Activated T-cell treated with anti-CD3 and anti-CD28 coated beads, Interleukin-2, amount 50 U/mL, for 72 hours (primary cell): ENCODE measurements at regions not wholly inside any gene's neighbourhood (a gene's known extent, or its start where the extent isn't known, plus 50 kb on each side); places are given as distances from the start of the nearest gene placed in this dataset.

Experiments used
- ATAC-seq, 2 donors: fragments of 150-1000 bp; cut with Tn5 transposase; replicated peaks in 1 of 2; 2 replicates each; pipeline ENCODE4 v1.10.0; 2021; ENCODE audit warnings: moderate library complexity in 2 of 2, mild to moderate bottlenecking in 1 of 2
- DNase-seq, 2 donors: peaks; one replicate each; pipeline ENCODE4 v3.0.0; 2021 to 2022; ENCODE audit warnings: mixed read lengths in 1 of 2
- H3K27ac Mint-ChIP-seq: one replicate; pipeline ENCODE4 v1.8.0; 2022; ENCODE audit warnings: mild to moderate bottlenecking, moderate library complexity, mixed read lengths
- H3K27me3 Mint-ChIP-seq: one replicate; pipeline ENCODE4 v1.8.0; 2022; ENCODE audit warnings: low read depth, mixed read lengths
- H3K36me3 Mint-ChIP-seq, 2 donors: one replicate each; pipeline ENCODE4 v1.8.0; 2022; ENCODE audit warnings: mixed read lengths in 2 of 2, mild to moderate bottlenecking in 1 of 2; ENCODE audit not compliant: insufficient read depth in 2 of 2
- H3K4me1 Mint-ChIP-seq: one replicate; pipeline ENCODE4 v1.8.0; 2022; ENCODE audit warnings: low read depth, mixed read lengths
- H3K4me3 Mint-ChIP-seq, 2 donors: one replicate each; pipeline ENCODE4 v1.8.0; 2022; ENCODE audit warnings: mild to moderate bottlenecking in 2 of 2, mixed read lengths in 2 of 2, moderate library complexity in 2 of 2
- H3K9me3 Mint-ChIP-seq, 2 donors: one replicate each; pipeline ENCODE4 v1.8.0; 2022; ENCODE audit warnings: mixed read lengths in 2 of 2

DNA sequence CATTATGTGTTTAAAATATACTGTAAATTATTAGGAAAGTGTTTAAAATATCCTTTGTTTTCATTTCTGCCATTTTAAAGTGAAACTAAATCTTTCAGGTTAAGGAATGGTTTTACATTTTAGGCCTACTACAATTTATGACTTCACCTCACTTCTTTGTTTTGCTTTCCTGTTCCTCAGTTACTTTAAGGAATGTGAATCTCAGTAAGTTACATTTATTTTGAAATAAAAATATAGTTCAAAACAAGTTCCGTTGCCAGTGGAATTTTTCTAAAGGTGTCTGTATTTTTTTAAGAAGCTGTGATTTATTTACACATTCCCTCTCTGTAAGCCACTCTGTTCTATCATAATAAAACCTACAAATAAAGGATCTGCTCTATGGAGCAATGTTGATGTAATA, 630.9 kb upstream of the AGTR1 start:
- H3K27ac Mint-ChIP-seq, result no peak overlapping the region
- no peaks in the 10 kb centered on the region for H3K36me3 Mint-ChIP-seq
- no peak overlapping the region for H3K4me3 Mint-ChIP-seq
- ATAC-seq (no peak), DNase-seq (no peak)
- H3K4me1 Mint-ChIP-seq, result no peaks in the 10 kb centered on the region
- H3K9me3 Mint-ChIP-seq, result peaks cover 0 to 3% of the 10 kb centered on the region in 2 donors
- H3K27me3 Mint-ChIP-seq, result no peaks in the 10 kb centered on the region

DNA sequence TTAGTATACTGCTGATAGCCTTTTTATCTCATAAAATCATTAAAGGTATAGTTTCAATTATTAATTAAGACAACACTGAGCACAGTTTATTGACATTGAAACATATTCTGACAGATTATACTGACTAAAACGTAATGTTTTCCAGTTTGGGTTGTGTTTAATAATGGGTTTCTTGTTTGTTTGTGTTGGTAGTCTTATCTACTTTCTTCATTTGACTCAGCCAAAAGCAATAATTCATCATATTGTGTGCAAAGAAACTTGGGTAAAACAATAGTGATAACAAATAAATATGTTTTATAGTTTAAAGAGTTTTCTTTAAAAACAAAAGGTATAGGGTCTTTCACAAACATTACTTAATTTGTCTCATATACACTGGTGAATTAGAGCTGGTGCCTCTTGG, 629.2 kb upstream of the AGTR1 start:
- no peak for ATAC-seq
- Mint-ChIP-seq H3K4me3 (no peak overlapping the region), H3K27me3 (no peaks in the 10 kb centered on the region), H3K9me3 (peaks cover 0 to 1% of the 10 kb centered on the region in 2 donors), H3K27ac (no peak overlapping the region), H3K36me3 (no peaks in the 10 kb centered on the region), H3K4me1 (no peaks in the 10 kb centered on the region)
- DNase-seq, result no peak

DNA sequence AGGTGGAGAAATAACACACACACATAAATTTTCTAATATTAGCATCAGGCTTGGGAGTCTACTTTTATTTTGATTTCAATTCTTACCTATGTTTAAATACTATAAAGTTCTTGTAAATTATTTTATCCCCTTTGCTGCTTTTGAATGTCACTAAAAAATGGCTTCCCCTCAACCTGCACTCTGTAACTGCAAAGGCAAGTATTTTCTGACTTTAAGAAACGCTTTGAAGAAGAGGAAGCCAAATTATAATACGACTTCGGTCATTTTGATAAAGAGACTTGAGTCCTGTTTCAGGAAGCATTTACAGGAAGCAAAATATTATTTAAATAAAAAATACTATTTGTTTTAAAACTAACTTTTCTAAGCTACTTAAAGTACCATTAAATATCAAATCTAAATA, 627.7 kb upstream of the AGTR1 start:
- Mint-ChIP-seq H3K27ac (no peak overlapping the region), H3K9me3 (peaks cover 0 to 1% of the 10 kb centered on the region in 2 donors), H3K4me1 (no peaks in the 10 kb centered on the region), H3K4me3 (no peak overlapping the region), H3K36me3 (no peaks in the 10 kb centered on the region), H3K27me3 (no peaks in the 10 kb centered on the region)
- no peak for ATAC-seq
- DNase-seq, result no peak

DNA sequence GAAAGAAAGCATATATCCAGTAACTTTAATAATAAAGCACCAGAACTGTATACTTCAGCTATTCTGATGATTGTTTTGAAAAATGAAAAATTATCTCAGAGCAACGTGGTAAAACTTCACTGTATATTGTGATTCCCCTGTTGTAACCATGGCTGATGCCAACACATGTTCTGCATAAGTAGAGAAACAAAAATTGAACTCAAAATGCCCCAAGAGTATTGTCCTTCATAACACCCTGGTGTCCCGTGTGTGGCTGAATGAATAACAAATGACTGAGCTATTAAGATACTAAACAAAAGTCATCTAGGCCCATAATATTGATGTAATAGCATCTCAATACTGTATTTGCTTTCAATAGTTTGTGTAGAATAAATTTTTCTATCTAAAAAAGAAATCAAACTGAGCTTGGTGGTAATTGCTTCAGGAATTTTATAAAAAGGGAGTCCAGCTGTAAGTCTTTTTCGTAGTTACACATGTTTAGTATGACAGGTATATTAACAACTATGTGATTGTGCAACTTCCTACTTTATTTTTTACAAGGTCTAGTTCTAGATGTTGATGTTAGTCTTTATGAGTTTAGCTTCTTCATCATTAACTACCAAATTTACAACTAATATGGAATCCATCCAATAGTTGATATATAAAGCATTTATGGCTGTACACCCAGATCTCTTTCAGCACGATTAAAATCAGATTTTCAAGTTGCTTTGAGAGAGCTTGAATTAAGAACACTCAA, 623.8 kb upstream of the AGTR1 start:
- no peaks in the 10 kb centered on the region for H3K4me1 Mint-ChIP-seq

DNA sequence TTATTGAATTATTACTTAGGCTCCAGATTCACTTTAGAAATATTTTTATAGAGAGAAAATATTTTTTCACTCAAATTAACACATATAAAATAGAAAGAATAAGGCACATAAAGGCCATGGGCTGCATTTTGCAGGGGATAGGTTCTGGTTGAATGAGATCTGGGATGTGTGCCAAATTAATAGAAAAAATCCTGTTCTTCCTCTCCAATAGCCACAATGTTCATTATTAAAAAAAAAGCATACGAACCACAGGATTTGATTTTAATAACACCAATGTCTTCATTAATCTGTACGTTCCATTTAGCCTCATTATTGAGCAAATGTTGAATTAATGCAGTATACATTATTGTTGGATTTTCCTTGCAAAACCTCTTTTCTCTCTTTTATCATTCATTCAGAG, 622.8 kb upstream of the AGTR1 start:
- no peak for ATAC-seq
- Mint-ChIP-seq H3K36me3 (no peaks in the 10 kb centered on the region), H3K4me3 (no peak overlapping the region), H3K27ac (no peak overlapping the region), H3K4me1 (no peaks in the 10 kb centered on the region), H3K27me3 (no peaks in the 10 kb centered on the region), H3K9me3 (peaks cover 0 to 1% of the 10 kb centered on the region in 2 donors)
- no peak for DNase-seq

More for the DNA sequence above, 623.8 kb upstream of the AGTR1 start:
- Mint-ChIP-seq H3K27me3 (no peaks in the 10 kb centered on the region), H3K4me3 (no peak overlapping the region), H3K9me3 (peaks cover 0 to 1% of the 10 kb centered on the region in 2 donors), H3K36me3 (no peaks in the 10 kb centered on the region), H3K27ac (no peak overlapping the region)
- no peak for DNase-seq
- ATAC-seq, result no peak

DNA sequence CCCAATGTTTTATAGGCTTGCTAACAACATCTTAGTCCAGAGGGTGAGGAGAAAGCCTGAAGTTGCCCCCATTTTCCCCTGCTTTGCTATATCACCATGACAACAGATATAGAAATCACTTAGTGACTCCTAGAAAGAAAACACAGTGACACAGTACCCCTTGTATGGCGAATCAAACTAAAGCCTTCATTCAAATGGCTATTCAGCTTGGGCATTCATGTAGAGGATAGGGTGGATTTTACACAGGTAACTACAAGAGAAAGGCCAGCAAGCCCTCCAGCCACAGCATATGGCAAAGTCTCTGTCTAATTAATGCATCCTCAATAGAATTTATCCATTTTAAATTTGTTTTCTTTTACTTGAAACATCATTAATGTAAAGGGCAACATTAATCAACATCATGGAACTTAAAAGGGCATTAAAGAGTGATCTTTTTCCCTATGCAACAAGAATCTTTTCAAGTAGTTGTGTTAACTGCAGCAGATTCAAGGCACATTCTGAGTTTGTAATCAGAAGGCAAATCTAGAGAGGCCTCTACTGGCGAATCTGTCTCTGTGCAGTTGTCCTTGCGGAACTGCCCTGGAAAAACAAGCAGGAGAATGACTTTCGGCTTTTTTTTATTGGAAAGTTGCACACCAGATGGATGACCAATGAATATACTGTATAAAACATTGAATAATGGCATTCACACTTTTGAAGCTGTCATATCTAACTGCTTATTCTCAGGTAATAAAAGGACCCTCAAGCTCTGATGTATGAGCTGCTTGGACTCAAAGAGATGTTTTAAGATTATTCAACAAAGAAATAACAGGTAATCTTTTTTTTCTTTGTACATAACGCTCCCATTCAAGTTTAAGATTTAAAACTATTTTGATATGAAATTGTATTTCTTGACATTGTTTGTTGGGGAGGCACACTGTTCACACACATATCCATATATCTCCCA, 621.7 kb upstream of the AGTR1 start:
- H3K9me3 Mint-ChIP-seq, result no peaks in the 10 kb centered on the region
- H3K27me3 Mint-ChIP-seq, result no peaks in the 10 kb centered on the region
- DNase-seq (no peak), ATAC-seq (no peak)
- H3K4me1 Mint-ChIP-seq, result no peaks in the 10 kb centered on the region
- no peak overlapping the region for H3K27ac Mint-ChIP-seq
- no peaks in the 10 kb centered on the region for H3K36me3 Mint-ChIP-seq
- H3K4me3 Mint-ChIP-seq, result no peak overlapping the region

DNA sequence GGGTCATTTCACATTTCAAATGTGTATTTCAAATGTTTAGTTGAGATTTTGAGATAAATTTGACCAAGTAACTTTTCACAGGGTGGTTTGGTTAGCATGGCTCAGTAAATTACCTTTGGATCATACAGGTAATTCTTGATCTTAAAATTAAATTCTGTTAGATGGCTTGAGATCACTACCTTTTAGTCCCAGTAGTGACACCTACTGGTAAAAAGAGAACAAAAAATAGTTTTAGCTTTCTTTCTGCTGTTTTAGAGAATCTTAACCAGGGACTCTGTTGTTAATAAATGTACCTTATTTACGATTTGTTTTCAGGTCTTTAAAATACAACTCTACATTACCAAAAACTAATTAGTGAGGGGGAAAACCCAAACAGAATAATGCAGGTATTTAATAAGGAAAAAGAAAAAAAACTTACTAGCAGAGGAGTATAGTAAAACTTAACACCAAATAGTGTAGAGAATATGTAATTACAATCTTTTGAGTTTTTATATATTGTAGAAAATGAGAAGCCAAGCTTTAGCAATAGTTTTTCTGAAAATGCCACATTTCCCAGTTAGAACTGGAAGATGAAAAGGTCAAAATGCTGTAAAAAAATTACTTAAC, 620.3 kb upstream of the AGTR1 start:
- no peaks in the 10 kb centered on the region for H3K4me1 Mint-ChIP-seq
- H3K36me3 Mint-ChIP-seq, result no peaks in the 10 kb centered on the region
- no peak for ATAC-seq
- H3K27ac Mint-ChIP-seq, result no peak overlapping the region
- no peaks in the 10 kb centered on the region for H3K27me3 Mint-ChIP-seq
- H3K9me3 Mint-ChIP-seq, result no peaks in the 10 kb centered on the region
- no peak for DNase-seq
- H3K4me3 Mint-ChIP-seq, result no peak overlapping the region

DNA sequence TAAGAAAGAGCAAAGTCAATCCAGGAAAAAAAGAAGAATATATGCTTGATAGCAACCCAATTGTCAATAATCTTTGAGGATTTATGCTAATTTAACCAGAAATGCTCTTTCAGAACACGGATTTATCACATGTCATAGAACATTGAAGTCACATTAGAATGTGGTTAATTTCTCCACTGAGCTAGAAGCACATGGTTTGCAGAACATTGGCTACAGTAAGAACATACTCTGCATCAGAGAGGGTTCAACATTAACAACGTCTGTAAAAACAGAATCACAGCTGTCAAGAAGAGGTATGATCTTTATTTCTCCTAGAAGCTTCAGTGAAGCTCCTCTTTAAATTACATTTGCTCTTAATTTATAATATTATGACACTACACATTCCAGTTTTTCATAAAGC, 619.7 kb upstream of the AGTR1 start:
- ATAC-seq, result no peak
- no peaks in the 10 kb centered on the region for H3K4me1 Mint-ChIP-seq

DNA sequence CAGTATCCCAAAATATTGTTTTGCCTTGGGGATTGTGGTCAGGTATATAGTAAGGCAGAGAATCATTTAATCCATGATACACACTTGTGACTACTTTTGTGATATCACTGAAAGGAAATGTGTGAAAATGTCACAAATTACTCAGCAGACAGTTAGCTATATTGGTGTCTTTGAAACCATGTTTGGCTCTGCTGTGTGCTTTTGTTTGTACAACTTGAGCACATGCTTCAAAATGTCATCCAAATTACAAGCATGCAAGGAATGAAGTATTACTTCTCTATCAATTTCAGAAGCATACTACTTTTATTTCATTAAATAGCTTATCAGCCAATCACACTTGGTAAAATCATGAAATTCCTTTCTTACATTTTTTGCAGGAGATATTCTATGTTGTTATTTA, 619.0 kb upstream of the AGTR1 start:
- Mint-ChIP-seq H3K27me3 (no peaks in the 10 kb centered on the region), H3K36me3 (no peaks in the 10 kb centered on the region), H3K27ac (no peak overlapping the region), H3K4me3 (no peak overlapping the region), H3K4me1 (no peaks in the 10 kb centered on the region), H3K9me3 (peaks cover 0 to 2% of the 10 kb centered on the region in 2 donors)
- DNase-seq (no peak), ATAC-seq (no peak)

More for the DNA sequence above, 619.7 kb upstream of the AGTR1 start:
- H3K9me3 Mint-ChIP-seq, result no peaks in the 10 kb centered on the region
- no peak for DNase-seq
- no peak overlapping the region for H3K4me3 Mint-ChIP-seq
- H3K27ac Mint-ChIP-seq, result no peak overlapping the region
- no peaks in the 10 kb centered on the region for H3K27me3 Mint-ChIP-seq
- H3K36me3 Mint-ChIP-seq, result no peaks in the 10 kb centered on the region

DNA sequence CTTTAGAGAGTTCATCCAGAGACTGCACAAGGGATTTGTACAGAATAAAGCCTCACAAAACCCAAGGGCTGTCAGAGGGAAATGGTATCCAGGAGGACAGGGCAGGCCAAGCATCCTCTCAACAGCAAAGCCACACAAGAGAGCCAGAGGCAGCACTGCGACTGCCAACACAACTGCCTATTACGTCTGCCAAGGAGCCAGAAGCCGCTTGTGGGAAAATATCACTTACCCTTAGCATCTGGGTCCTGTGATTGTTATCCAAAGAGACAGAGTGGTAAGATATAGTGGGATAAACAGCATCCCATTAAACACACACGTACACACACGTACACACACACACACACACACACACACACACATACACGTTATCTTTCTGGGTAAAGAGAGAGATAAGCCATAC, 618.3 kb upstream of the AGTR1 start:
- peaks cover 0 to 4% of the 10 kb centered on the region in 2 donors for H3K9me3 Mint-ChIP-seq
- no peak for ATAC-seq
- H3K27ac Mint-ChIP-seq, result no peak overlapping the region
- no peaks in the 10 kb centered on the region for H3K36me3 Mint-ChIP-seq
- no peak for DNase-seq
- no peaks in the 10 kb centered on the region for H3K27me3 Mint-ChIP-seq
- no peak overlapping the region for H3K4me3 Mint-ChIP-seq
- H3K4me1 Mint-ChIP-seq, result no peaks in the 10 kb centered on the region

DNA sequence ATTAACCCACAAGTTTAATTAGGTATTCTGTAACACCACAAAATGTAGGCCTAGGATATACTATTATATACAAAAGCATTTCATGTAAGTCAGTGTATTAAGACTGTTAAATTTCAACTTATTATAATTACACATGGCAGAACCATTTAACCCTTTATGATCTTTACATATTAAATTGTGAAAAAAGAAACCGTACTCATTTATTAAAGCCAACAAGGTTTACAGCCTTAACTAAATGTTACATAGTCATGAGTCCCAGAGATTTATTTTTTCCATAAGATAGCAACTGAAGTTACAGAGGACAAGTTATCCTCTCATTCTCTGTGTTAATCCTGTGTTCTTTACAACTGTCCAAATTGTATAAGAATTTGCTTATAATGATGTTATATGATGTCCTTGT, 615.8 kb upstream of the AGTR1 start:
- H3K4me1 Mint-ChIP-seq, result no peaks in the 10 kb centered on the region
- H3K9me3 Mint-ChIP-seq, result peaks cover 0 to 4% of the 10 kb centered on the region in 2 donors

DNA sequence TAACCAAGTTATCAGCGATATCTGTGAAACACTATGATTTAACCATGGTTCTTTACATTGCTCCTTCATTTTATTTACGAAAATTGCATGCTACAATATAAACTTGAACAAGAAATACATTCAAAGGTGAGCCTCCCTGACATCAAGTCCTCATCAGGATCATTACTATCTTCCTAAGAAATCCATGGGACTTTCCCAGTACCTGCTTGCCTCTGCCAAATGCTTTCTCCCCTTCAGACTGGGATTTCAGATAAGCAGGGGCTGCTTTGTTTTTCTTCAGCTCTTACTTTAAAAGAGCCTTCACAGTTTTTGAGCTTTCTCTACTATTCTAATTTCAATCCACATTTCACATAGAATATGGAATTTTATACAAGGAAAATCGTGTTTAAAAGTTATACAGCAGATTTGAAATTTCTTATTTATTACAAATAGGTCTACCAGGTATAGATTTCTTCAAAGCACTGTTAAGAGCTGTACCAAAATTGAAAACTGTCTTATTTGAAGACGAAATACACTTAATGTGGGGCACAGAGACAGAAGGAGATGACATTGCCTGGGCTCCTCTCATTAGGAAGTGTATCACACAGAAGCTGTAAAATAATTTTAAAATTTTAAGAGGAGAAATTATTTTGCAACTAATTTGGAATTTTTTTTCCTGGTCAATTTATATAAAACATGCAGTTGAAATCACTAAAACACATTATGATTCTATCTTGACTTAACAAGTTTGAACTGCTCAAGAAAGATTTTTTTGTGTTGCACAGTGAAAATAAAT, 615.0 kb upstream of the AGTR1 start:
- Mint-ChIP-seq H3K4me3 (no peak overlapping the region), H3K27ac (no peak overlapping the region), H3K36me3 (no peaks in the 10 kb centered on the region)

More for the DNA sequence above, 615.8 kb upstream of the AGTR1 start:
- ATAC-seq (no peak), DNase-seq (no peak)
- no peaks in the 10 kb centered on the region for H3K27me3 Mint-ChIP-seq
- H3K4me3 Mint-ChIP-seq, result no peak overlapping the region
- H3K27ac Mint-ChIP-seq, result no peak overlapping the region
- H3K36me3 Mint-ChIP-seq, result no peaks in the 10 kb centered on the region

More for the DNA sequence above, 615.0 kb upstream of the AGTR1 start:
- Mint-ChIP-seq H3K27me3 (no peaks in the 10 kb centered on the region), H3K9me3 (peaks cover 0 to 4% of the 10 kb centered on the region in 2 donors), H3K4me1 (no peaks in the 10 kb centered on the region)
- ATAC-seq, result no peak
- DNase-seq, result no peak
